ENCODE measurements at regions not wholly inside any gene's neighbourhood (a gene's known extent, or its start where the extent isn't known, plus 50 kb on each side); places are given as distances from the start of the nearest gene placed in this dataset.

DNA sequence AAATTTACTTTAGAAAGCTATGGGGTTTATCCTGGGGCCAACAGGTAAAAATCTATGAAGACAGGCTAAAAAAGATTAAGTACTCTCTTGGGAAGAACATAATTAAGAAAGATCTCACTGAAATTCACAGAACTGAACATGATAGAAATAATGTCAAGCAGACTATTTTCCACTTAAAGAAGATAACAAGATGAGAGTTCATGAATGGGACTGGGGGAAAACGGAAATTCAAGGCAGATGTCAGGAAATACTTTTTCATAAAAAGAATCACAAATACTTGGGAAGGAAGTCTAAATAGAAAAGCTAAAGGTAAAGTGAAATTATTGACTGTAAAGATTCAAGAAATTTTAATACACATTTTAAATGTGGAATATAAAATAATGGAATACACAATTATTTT lies 737.6 kb downstream of the EPHA3 start:
- H3K27ac ChIP-seq (replicated peaks): no peak overlapping the region
- no peak for TF ChIP-seq GABPA (IDR thresholded peaks at IDR 0.05; ENCODE audit: low read depth)
- TF ChIP-seq, protein P1, sequence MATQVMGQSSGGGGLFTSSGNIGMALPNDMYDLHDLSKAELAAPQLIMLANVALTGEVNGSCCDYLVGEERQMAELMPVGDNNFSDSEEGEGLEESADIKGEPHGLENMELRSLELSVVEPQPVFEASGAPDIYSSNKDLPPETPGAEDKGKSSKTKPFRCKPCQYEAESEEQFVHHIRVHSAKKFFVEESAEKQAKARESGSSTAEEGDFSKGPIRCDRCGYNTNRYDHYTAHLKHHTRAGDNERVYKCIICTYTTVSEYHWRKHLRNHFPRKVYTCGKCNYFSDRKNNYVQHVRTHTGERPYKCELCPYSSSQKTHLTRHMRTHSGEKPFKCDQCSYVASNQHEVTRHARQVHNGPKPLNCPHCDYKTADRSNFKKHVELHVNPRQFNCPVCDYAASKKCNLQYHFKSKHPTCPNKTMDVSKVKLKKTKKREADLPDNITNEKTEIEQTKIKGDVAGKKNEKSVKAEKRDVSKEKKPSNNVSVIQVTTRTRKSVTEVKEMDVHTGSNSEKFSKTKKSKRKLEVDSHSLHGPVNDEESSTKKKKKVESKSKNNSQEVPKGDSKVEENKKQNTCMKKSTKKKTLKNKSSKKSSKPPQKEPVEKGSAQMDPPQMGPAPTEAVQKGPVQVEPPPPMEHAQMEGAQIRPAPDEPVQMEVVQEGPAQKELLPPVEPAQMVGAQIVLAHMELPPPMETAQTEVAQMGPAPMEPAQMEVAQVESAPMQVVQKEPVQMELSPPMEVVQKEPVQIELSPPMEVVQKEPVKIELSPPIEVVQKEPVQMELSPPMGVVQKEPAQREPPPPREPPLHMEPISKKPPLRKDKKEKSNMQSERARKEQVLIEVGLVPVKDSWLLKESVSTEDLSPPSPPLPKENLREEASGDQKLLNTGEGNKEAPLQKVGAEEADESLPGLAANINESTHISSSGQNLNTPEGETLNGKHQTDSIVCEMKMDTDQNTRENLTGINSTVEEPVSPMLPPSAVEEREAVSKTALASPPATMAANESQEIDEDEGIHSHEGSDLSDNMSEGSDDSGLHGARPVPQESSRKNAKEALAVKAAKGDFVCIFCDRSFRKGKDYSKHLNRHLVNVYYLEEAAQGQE (IDR thresholded peaks at IDR 0.05; ENCODE audit: insufficient replicate concordance, low read depth): no peak
- TF ChIP-seq, protein P2, sequence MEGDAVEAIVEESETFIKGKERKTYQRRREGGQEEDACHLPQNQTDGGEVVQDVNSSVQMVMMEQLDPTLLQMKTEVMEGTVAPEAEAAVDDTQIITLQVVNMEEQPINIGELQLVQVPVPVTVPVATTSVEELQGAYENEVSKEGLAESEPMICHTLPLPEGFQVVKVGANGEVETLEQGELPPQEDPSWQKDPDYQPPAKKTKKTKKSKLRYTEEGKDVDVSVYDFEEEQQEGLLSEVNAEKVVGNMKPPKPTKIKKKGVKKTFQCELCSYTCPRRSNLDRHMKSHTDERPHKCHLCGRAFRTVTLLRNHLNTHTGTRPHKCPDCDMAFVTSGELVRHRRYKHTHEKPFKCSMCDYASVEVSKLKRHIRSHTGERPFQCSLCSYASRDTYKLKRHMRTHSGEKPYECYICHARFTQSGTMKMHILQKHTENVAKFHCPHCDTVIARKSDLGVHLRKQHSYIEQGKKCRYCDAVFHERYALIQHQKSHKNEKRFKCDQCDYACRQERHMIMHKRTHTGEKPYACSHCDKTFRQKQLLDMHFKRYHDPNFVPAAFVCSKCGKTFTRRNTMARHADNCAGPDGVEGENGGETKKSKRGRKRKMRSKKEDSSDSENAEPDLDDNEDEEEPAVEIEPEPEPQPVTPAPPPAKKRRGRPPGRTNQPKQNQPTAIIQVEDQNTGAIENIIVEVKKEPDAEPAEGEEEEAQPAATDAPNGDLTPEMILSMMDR (IDR thresholded peaks at IDR 0.05; ENCODE audit: insufficient read depth, low read length): no peak
- TF ChIP-seq SPI1 (IDR thresholded peaks at IDR 0.05; ENCODE audit: borderline replicate concordance, low read depth): no peak
- no peak for TF ChIP-seq POLR2AphosphoS5 (IDR thresholded peaks at IDR 0.05; ENCODE audit: low read depth)
- no peak for DNase-seq (ENCODE audit: low read depth in 1 of 2, low spot score in 1 of 2)

DNA sequence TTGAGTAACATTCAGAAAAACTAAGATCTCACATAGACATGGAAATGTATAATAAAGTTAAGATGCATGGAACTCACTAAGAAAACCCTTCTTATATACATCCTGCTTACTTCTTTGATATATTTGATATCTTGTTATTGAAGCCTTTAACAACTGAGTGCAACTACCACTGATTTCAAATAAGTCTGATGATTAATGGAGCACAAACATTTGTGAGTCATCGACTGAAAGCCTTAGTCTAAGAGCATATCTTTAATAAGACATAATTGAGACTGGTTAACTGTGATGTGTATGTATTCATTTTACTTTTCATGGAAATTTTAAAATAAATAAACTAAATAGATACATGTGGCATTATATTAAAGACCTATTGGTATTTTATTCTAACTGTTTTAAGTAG lies 740.5 kb downstream of the EPHA3 start:
- H3K27ac ChIP-seq (replicated peaks): no peak overlapping the region
- no peaks in the 10 kb centered on the region for H3K27me3 ChIP-seq (ENCODE audit: insufficient read depth, poor library complexity, severe bottlenecking)
- H3K4me3 ChIP-seq (replicated peaks; ENCODE audit: insufficient read depth, low read length): no peak overlapping the region
- TF ChIP-seq POLR2AphosphoS5 (IDR thresholded peaks at IDR 0.05; ENCODE audit: low read depth) (no peak), SPI1 (IDR thresholded peaks at IDR 0.05; ENCODE audit: borderline replicate concordance, low read depth) (no peak), GABPA (IDR thresholded peaks at IDR 0.05; ENCODE audit: low read depth) (no peak)
- TF ChIP-seq, protein P2 (IDR thresholded peaks at IDR 0.05; ENCODE audit: insufficient read depth, low read length): no peak
- TF ChIP-seq, protein P1 (IDR thresholded peaks at IDR 0.05; ENCODE audit: insufficient replicate concordance, low read depth): no peak
- no peak for DNase-seq (ENCODE audit: low read depth in 1 of 2, low spot score in 1 of 2)

More for the DNA sequence above, 737.6 kb downstream of the EPHA3 start:
- no peaks in the 10 kb centered on the region for H3K27me3 ChIP-seq (ENCODE audit: insufficient read depth, poor library complexity, severe bottlenecking)
- H3K4me3 ChIP-seq (replicated peaks; ENCODE audit: insufficient read depth, low read length): no peak overlapping the region

DNA sequence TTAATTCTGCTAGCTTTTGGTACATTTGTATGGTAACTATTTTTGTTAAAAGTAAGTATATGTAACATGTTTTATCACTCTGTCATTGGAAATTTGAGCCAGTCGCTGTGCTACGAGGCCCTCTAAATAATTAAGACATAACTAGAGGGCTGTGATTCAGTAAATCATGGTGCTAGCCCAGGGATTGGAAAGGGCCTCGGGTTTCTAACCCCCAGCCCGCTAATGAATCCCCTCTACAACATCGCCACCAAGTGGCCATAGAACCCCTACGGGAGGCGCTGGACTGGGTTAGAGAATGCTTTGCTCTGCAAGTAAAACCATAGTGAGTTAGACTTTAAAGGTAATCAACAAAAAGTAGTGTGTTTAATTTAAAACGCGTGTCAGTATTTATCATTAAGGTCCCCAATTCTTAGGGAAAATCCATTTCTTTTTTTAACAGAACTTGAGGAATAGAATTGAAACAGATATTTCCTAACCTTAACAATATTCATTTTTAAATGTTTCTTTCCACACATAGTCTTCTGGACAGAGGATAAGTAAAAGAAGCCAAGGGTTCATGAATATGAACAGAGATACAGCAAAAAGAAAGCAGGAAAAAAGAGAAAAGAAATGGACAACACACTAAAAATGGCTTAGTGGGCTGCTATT lies 744.7 kb downstream of the EPHA3 start:
- DNase-seq (ENCODE audit: low read depth in 1 of 2, low spot score in 1 of 2): peak in 1 of 2 experiments; percentile 10
- TF ChIP-seq GABPA (IDR thresholded peaks at IDR 0.05; ENCODE audit: low read depth): no peak
- H3K27ac ChIP-seq (replicated peaks): no peak overlapping the region
- no peak overlapping the region for H3K4me3 ChIP-seq (replicated peaks; ENCODE audit: insufficient read depth, low read length)
- H3K27me3 ChIP-seq (ENCODE audit: insufficient read depth, poor library complexity, severe bottlenecking): no peaks in the 10 kb centered on the region

DNA sequence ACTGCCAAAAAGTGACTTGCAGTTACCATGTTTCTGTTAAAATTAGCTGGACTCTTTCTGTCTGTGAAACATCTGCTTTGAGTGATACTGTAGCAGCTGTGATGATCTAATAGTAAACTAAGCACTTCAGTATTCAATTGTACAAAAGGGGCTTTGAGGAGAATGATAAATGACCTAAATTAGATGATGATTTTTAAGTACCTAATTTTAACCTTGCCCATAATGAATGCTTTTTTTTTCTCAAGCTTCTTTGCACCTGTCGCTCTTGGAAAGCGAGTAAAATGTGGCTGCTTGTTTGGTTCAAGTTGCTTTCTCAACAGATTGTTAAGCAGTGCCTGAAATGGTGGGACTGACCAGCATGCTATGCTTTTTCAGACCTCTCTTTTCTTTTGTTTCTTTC lies 752.3 kb downstream of the EPHA3 start:
- TF ChIP-seq, protein P2 (IDR thresholded peaks at IDR 0.05; ENCODE audit: insufficient read depth, low read length): no peak
- TF ChIP-seq GABPA (IDR thresholded peaks at IDR 0.05; ENCODE audit: low read depth): no peak
- TF ChIP-seq SPI1 (IDR thresholded peaks at IDR 0.05; ENCODE audit: borderline replicate concordance, low read depth): no peak
- TF ChIP-seq, protein P1 (IDR thresholded peaks at IDR 0.05; ENCODE audit: insufficient replicate concordance, low read depth): no peak
- no peak for TF ChIP-seq POLR2AphosphoS5 (IDR thresholded peaks at IDR 0.05; ENCODE audit: low read depth)
- Histone ChIP-seq H3K27ac (replicated peaks) (no peak overlapping the region), H3K4me3 (replicated peaks; ENCODE audit: insufficient read depth, low read length) (no peak overlapping the region), H3K27me3 (ENCODE audit: insufficient read depth, poor library complexity, severe bottlenecking) (no peaks in the 10 kb centered on the region)
- no peak for DNase-seq (ENCODE audit: low read depth in 1 of 2, low spot score in 1 of 2)
